CD4-positive, alpha-beta T cell (primary cell): ENCODE measurements at regions not wholly inside any gene's neighbourhood (a gene's known extent, or its start where the extent isn't known, plus 50 kb on each side); places are given as distances from the start of the nearest gene placed in this dataset.
"Not testable (repeated sequence)": the region's sequence is repeated elsewhere in the genome, so short reads cannot be mapped to it uniquely, and the experiment has no call there.

Experiments
- ATAC-seq: fragments of 200-7000 bp; cut with Tn5 transposase; one replicate; pipeline ENCODE4 v1.10.0; 2022; ENCODE audit warnings: mild to moderate bottlenecking; ENCODE audit not compliant: poor library complexity
- CTCF ChIA-PET: fragments of 350-600 bp; sonication (Branson Sonifier 250); formaldehyde crosslinking; loops from one replicate; lab custom pipeline; 2021; ENCODE audit warnings: antibody characterized with exemption, inconsistent platforms; lab: Charles Lee
- POLR2A ChIA-PET: fragments of 350-600 bp; sonication (Branson Sonifier 250); formaldehyde crosslinking; loops from one replicate; lab custom pipeline; 2021; ENCODE audit warnings: antibody characterized with exemption, inconsistent platforms; lab: Charles Lee
- DNase-seq, 14 experiments: peaks; one replicate each; pipeline ENCODE4 v3.0.0-alpha.2; 2013 to 2020; ENCODE audit warnings: mixed read lengths in 2 of 14
- H3K27ac ChIP-seq, 2 donors: one replicate each; pipeline versions ENCODE4 v1.5.1 to v1.7.0; 2013; ENCODE audit warnings: low read length in 2 of 2, low read depth in 1 of 2, mild to moderate bottlenecking in 1 of 2
- H3K27me3 ChIP-seq, 2 experiments: 1 replicate in 1 of 2; 2 replicates in 1 of 2; pipeline versions ENCODE4 v1.6.1 to v1.7.0; 2013; ENCODE audit warnings: low read length in 2 of 2, control low read depth in 1 of 2, mild to moderate bottlenecking in 1 of 2, moderate library complexity in 1 of 2; ENCODE audit not compliant: insufficient read depth in 2 of 2, control insufficient read depth in 1 of 2
- H3K36me3 ChIP-seq: one replicate; pipeline ENCODE4 v1.6.1; 2013; ENCODE audit warnings: low read length, control low read depth; ENCODE audit not compliant: insufficient read depth
- H3K4me1 ChIP-seq: one replicate; pipeline ENCODE4 v1.6.1; 2013; ENCODE audit warnings: low read length, control low read depth; ENCODE audit not compliant: insufficient read depth
- H3K4me3 ChIP-seq: one replicate; pipeline ENCODE4 v1.5.1; 2013; ENCODE audit warnings: mild to moderate bottlenecking, low read length, moderate library complexity
- H3K9me3 ChIP-seq, 2 experiments: 1 replicate in 1 of 2; 2 replicates in 1 of 2; pipeline versions ENCODE4 v1.6.1 to v1.7.0; 2013; ENCODE audit warnings: low read length in 2 of 2, mild to moderate bottlenecking in 2 of 2, control low read depth in 1 of 2, moderate library complexity in 1 of 2; ENCODE audit not compliant: control insufficient read depth in 1 of 2, insufficient read depth in 1 of 2
- H3K27ac Mint-ChIP-seq: one replicate; pipeline ENCODE4 v1.8.0; 2020; ENCODE audit warnings: mixed read lengths
- H3K27me3 Mint-ChIP-seq: one replicate; pipeline ENCODE4 v1.8.0; 2021; ENCODE audit warnings: mixed read lengths
- H3K36me3 Mint-ChIP-seq: one replicate; pipeline ENCODE4 v1.8.0; 2021; ENCODE audit warnings: low read depth, mixed read lengths
- H3K4me1 Mint-ChIP-seq: one replicate; pipeline ENCODE4 v1.8.0; 2021; ENCODE audit warnings: low read depth, mixed read lengths
- H3K4me3 Mint-ChIP-seq: one replicate; pipeline ENCODE4 v1.8.0; 2020; ENCODE audit warnings: mild to moderate bottlenecking, mixed read lengths
- H3K9me3 Mint-ChIP-seq: one replicate; pipeline ENCODE4 v1.8.0; 2020; ENCODE audit warnings: mixed read lengths
- intact Hi-C, 2 experiments: fragments of 100-400 bp; cut with DNase I in 1 of 2; cut with micrococcal nuclease in 1 of 2; formaldehyde crosslinking; loops; one replicate each; pipeline versions ENCODE4 v1.15.1 to v1.9.0; 2023 to 2025; cut with DNase I, micrococcal nuclease
- TF ChIP-seq, protein P1 (sequence below): fragments of 200-600 bp; IDR thresholded peaks from one replicate; pipeline ENCODE4 v1.8.0; 2022; ENCODE audit warnings: antibody characterized with exemption, mild to moderate bottlenecking

DNA sequence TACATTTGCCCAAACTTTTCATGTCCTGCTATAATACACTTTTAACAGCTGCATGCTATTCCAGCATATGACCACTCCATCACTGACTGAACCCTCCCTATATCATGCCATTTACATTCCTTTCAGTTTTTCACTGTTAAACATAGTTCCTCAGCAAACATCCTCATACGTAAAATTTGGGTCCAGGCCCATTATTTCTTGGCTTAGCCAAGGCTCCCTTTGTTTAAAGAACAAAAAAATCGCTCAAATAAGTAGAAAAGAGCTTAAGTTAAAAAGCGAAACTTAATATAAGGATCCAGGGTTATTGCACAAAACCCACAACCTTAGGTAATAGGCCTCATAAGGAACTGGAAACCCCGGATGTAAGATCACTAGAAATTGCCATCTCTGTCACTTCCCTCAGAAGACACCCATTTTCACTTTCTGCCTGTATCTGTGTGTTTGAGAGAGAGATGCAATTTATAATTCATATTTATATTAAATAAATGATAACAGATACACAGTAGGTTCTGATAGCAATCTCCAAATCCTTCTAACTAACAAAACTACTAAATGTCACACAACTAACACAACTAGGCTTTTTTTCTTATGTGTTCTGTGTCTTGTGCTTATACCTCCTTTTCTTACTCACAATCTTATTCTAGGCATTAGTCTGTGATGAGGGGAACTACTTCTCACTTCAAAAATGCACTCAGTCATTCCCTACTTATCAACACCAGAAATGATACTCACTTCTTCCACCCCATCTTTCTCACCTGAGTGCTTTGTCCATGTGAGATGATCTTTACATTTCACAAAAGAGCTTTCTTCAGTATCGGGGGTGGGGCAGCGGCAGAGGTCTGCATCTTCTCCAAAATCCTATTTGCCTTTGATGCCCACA, 59.9 kb upstream of the FAM241A start:
- H3K9me3 Mint-ChIP-seq: no peaks in the 10 kb centered on the region
- ChIA-PET POLR2A (no interaction called here), CTCF (no interaction called here)
- H3K27ac Mint-ChIP-seq: no peak overlapping the region
- H3K36me3 ChIP-seq: no peaks in the 10 kb centered on the region
- H3K27me3 Mint-ChIP-seq: peaks cover 15% of the 10 kb centered on the region
- peak in 3 of 14 experiments; percentile 38 to 47 (median 45) for DNase-seq
- H3K27me3 ChIP-seq: no peaks in the 10 kb centered on the region
- no peaks in the 10 kb centered on the region for H3K9me3 ChIP-seq
- intact Hi-C loops: no loop called here
- H3K4me1 Mint-ChIP-seq: no peaks in the 10 kb centered on the region
- H3K4me3 ChIP-seq: no peak overlapping the region
- no peak overlapping the region for H3K27ac ChIP-seq
- no peaks in the 10 kb centered on the region for H3K4me1 ChIP-seq
- H3K4me3 Mint-ChIP-seq: no peak overlapping the region
- ATAC-seq: no peak
- no peaks in the 10 kb centered on the region for H3K36me3 Mint-ChIP-seq
- TF ChIP-seq, protein P1, sequence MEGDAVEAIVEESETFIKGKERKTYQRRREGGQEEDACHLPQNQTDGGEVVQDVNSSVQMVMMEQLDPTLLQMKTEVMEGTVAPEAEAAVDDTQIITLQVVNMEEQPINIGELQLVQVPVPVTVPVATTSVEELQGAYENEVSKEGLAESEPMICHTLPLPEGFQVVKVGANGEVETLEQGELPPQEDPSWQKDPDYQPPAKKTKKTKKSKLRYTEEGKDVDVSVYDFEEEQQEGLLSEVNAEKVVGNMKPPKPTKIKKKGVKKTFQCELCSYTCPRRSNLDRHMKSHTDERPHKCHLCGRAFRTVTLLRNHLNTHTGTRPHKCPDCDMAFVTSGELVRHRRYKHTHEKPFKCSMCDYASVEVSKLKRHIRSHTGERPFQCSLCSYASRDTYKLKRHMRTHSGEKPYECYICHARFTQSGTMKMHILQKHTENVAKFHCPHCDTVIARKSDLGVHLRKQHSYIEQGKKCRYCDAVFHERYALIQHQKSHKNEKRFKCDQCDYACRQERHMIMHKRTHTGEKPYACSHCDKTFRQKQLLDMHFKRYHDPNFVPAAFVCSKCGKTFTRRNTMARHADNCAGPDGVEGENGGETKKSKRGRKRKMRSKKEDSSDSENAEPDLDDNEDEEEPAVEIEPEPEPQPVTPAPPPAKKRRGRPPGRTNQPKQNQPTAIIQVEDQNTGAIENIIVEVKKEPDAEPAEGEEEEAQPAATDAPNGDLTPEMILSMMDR: no peak

DNA sequence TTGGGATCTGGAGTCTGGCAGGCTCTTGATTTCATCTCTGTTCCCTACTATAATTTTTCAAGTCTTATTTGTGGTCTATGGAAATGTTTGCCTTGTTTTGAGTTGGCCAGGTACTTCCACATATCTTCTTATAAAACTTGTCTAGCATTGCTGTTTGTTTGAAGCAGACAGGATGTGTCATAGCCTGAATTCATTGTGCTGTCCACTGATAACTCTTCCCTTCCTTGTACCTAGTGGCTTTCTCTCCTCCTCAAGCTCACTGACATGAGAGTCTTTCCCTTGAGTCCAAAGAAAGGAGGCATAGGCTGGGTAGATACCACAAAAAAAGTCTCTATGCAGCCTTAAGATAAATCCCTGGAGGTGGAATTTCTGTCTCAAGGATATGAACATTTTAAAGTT, 59.2 kb upstream of the FAM241A start:
- Histone ChIP-seq H3K4me1 (no peaks in the 10 kb centered on the region), H3K9me3 (no peaks in the 10 kb centered on the region), H3K27me3 (no peaks in the 10 kb centered on the region), H3K36me3 (no peaks in the 10 kb centered on the region), H3K4me3 (no peak overlapping the region), H3K27ac (no peak overlapping the region)
- intact Hi-C loops: no loop called here
- TF ChIP-seq, protein P1: no peak
- DNase-seq (no peak), ATAC-seq (no peak)
- H3K4me1 Mint-ChIP-seq: no peaks in the 10 kb centered on the region
- H3K27me3 Mint-ChIP-seq: peaks cover 15% of the 10 kb centered on the region
- no peaks in the 10 kb centered on the region for H3K9me3 Mint-ChIP-seq
- no peak overlapping the region for H3K4me3 Mint-ChIP-seq
- H3K36me3 Mint-ChIP-seq: no peaks in the 10 kb centered on the region
- ChIA-PET POLR2A (no interaction called here), CTCF (no interaction called here)
- no peak overlapping the region for H3K27ac Mint-ChIP-seq

DNA sequence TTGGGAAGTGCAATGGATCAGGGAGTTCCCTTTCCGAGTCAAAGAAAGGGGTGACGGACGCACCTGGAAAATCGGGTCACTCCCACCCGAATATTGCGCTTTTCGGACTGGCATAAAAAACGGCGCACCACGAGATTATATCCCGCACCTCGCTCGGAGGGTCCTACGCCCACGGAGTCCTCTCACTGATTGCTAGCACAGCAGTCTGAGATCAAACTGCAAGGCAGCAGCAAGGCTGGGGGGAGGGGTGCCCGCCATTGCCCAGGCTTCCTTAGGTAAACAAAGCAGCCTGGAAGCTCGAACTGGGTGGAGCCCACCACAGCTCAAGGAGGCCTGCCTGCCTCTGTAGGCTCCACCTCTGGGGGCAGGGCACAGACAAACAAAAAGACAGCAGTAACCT, 58.6 kb upstream of the FAM241A start:
- H3K27me3 Mint-ChIP-seq: peaks cover 15% of the 10 kb centered on the region
- H3K4me1 ChIP-seq, H3K27me3 ChIP-seq, H3K36me3 Mint-ChIP-seq, H3K36me3 ChIP-seq, H3K9me3 Mint-ChIP-seq, H3K4me3 Mint-ChIP-seq, CTCF ChIA-PET, H3K4me1 Mint-ChIP-seq, H3K4me3 ChIP-seq, intact Hi-C loops, H3K27ac ChIP-seq, ATAC-seq, H3K9me3 ChIP-seq, POLR2A ChIA-PET, H3K27ac Mint-ChIP-seq: not testable (repeated sequence)
- peak in 1 of 14 experiments; percentile 15 for DNase-seq

DNA sequence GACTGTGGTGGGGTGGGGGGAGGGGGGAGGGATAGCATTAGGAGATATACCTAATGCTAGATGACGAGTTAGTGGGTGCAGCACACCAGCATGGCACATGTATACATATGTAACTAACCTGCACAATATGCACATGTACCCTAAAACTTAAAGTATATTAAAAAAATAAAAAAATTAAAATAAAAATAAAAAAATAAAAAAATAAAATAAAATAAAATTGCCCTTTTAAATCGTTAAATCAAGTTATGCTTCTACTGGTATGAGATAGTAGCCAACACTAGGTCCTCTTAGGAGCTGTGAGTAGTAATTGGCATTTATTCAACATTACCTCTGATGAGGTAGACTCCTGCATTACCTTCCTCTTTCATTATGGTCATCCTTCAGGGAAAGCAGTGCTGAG, 52.9 kb upstream of the FAM241A start:
- H3K36me3 Mint-ChIP-seq, ATAC-seq, H3K4me3 Mint-ChIP-seq, H3K9me3 ChIP-seq, intact Hi-C loops, POLR2A ChIA-PET, H3K27me3 ChIP-seq, CTCF ChIA-PET, H3K4me1 Mint-ChIP-seq, H3K9me3 Mint-ChIP-seq, H3K36me3 ChIP-seq, H3K4me1 ChIP-seq, H3K27ac ChIP-seq, DNase-seq, H3K4me3 ChIP-seq, H3K27ac Mint-ChIP-seq: not testable (repeated sequence)
- peaks cover 17% of the 10 kb centered on the region for H3K27me3 Mint-ChIP-seq
